RWPE1 (cell line): ENCODE measurements at regions not wholly inside any gene's neighbourhood (a gene's known extent, or its start where the extent isn't known, plus 50 kb on each side); places are given as distances from the start of the nearest gene placed in this dataset.

ENCODE experiments used
- CTCF ChIA-PET: fragments of 350-600 bp; sonication (Branson Sonifier 250); formaldehyde crosslinking; extraction: SDS; loops from one replicate; lab custom pipeline; 2021; lab: Yijun Ruan, JAX
- POLR2A ChIA-PET: fragments of 400-600 bp; formaldehyde crosslinking; extraction: SDS; loops from one replicate; lab custom pipeline; 2020; ENCODE audit warnings: antibody characterized with exemption; ENCODE audit not compliant: low non-redundant PET; lab: Yijun Ruan, JAX
- DNase-seq: peaks from one replicate; pipeline ENCODE4 v3.0.0; 2012; ENCODE audit warnings: low spot score
- H3K27ac ChIP-seq: fragments of 450-650 bp; 2 replicates; pipeline ENCODE4 v1.5.1; 2017
- TF ChIP-seq, protein P1 (sequence below): fragments of 450-650 bp; conservative IDR thresholded peaks from 2 replicates; pipeline ENCODE4 v1.5.1; 2017; ENCODE audit warnings: low read depth, mild to moderate bottlenecking

DNA sequence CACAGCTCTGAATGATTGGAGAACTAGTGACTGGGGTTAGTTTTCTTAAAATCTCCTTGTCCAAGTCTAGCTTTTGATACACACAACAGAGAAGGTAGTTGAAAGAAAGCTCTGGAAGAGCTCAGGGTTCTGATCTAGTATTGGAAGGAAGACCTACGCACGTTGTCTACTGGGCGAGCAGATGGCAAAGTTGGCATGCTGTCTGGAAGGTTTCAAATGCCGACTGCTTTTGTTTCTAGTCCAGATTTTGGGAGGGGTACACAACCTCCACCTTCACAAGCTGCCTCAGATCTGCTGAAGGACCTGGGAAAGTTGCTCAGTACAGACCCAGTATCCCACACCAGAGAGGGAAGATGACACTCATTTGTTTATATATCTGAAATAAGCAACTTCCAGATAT lies 507.3 kb downstream of the RNF144A start:
- TF ChIP-seq, protein P1, sequence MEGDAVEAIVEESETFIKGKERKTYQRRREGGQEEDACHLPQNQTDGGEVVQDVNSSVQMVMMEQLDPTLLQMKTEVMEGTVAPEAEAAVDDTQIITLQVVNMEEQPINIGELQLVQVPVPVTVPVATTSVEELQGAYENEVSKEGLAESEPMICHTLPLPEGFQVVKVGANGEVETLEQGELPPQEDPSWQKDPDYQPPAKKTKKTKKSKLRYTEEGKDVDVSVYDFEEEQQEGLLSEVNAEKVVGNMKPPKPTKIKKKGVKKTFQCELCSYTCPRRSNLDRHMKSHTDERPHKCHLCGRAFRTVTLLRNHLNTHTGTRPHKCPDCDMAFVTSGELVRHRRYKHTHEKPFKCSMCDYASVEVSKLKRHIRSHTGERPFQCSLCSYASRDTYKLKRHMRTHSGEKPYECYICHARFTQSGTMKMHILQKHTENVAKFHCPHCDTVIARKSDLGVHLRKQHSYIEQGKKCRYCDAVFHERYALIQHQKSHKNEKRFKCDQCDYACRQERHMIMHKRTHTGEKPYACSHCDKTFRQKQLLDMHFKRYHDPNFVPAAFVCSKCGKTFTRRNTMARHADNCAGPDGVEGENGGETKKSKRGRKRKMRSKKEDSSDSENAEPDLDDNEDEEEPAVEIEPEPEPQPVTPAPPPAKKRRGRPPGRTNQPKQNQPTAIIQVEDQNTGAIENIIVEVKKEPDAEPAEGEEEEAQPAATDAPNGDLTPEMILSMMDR = no peak
- no peak for DNase-seq
- POLR2A ChIA-PET = no interaction called here
- H3K27ac ChIP-seq = no peak overlapping the region
- CTCF ChIA-PET = no interaction called here

DNA sequence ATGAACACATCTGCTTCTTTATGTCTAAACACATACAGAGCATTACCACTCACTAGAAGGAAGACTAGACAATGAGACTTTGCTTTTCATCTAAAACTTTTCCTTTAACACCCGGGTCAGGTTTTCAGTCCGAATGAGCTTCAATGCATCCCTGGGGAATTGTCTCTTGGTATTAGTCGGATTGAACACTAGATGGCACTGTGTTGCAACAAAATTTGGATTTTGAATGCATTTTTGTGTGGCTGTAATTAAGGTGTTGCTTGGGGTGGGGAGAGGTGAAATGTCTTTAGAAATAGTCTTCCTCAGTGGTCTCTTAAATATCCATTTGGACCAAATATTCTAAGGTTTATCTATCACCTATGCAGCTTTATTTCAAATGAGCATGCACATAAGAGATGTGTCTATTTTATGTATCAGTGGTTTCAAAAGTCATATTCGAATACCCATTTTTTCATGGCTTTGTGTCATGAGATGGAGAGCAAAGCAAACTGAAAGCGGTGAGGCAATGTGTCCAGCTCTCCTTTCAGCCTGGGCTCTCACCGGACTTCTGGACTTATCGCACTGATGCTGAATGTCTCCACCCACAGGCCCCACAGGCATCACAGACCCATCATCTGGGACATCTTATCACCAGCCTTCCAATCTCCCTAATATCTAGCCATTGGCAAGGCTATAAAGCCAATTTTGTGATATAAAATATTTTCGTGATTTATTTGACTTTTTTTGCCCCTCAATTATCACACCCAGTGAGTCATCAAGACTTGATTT lies 510.3 kb downstream of the RNF144A start:
- peak; percentile 49 for DNase-seq
- TF ChIP-seq, protein P1 = peak; percentile 71
- no peak overlapping the region for H3K27ac ChIP-seq
- CTCF ChIA-PET = interaction anchor here (0.5 to 1.4 kb wide), 15 partner anchors 9 to 1265 kb away, joined by 3 to 5 read pairs (median 3); no protein-coding TSS in a partner anchor
- POLR2A ChIA-PET = no interaction called here

DNA sequence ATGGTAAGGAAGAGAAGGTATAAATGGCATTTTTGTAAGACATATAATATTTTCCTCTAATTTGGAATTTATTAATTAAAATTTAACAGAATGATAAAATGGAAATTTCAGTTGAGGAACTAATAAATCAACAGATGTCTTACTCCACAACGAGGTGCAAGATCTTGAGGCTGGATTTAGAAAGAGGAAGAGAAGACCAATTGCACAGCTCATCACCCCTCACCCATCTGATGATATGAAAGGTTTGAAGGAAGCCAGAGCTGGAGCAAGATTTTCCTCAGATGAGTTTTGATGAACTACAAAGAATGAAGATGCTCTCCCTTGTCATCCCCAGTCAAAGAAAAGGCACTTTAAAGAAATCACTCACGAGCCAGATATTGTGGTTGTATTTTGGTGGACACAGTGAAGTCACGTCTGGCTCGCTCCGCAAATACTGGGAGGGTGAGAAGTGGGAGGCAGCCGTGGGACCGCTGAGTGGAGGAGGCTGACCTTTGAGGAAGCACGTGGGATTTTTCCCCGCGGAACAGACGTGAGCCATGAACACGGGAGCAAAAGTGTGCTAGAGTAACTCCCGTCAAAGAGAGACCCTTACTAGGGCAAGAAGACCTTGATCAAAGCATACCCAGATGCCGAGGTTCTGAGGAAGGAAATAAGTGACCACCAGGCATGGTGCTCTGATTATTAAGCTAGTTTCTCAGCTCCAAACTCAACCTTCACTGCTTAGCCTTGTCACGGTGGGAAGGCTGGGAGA lies 511.4 kb downstream of the RNF144A start:
- H3K27ac ChIP-seq = no peak overlapping the region
- ChIA-PET CTCF (no interaction called here), POLR2A (no interaction called here)
- no peak for DNase-seq
- TF ChIP-seq, protein P1 = no peak

DNA sequence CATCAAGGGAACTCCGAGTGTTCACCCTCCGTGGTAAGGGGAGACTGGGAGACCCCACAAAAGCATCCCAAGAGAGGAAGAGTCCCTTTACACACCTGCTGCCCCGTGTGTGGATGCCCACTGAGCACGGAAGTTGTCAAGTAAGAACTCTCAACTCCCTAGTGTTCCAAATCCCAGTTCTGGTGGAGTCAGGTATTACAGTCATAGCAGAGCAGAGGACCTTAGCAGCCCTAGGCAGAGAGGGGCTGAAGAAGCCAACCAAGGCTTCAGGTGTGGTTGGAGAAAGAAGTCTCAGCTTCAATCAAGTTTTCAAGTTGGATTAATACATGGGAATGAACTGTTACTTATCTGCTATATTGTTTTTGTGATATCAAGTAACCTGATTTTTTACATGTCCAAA lies 512.5 kb downstream of the RNF144A start:
- POLR2A ChIA-PET = no interaction called here
- DNase-seq = no peak
- TF ChIP-seq, protein P1 = no peak
- no peak overlapping the region for H3K27ac ChIP-seq
- CTCF ChIA-PET = no interaction called here

DNA sequence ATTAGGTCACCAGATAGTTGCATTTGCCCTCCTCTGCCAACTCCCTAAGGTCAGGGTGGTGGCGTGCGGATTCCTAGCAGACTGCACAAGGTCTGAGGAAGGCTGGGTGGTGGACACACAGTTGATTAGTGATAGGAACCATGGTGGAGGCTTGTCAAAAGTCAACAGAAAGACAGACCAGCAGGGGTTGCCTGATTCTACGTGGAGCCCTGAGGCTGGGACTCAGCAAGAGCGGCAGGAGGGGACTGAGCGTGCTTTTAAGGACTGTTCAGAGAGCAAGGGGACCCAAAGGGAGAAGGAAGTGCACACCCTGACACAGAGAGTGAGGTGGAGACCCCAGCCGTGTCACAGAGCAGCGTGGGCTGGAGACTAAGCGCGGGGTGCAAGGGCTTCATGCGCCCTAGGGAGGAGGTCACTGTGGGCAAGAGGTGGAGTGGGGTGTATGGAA lies 513.2 kb downstream of the RNF144A start:
- H3K27ac ChIP-seq = no peak overlapping the region
- ChIA-PET CTCF (no interaction called here), POLR2A (no interaction called here)
- no peak for DNase-seq
- TF ChIP-seq, protein P1 = no peak

DNA sequence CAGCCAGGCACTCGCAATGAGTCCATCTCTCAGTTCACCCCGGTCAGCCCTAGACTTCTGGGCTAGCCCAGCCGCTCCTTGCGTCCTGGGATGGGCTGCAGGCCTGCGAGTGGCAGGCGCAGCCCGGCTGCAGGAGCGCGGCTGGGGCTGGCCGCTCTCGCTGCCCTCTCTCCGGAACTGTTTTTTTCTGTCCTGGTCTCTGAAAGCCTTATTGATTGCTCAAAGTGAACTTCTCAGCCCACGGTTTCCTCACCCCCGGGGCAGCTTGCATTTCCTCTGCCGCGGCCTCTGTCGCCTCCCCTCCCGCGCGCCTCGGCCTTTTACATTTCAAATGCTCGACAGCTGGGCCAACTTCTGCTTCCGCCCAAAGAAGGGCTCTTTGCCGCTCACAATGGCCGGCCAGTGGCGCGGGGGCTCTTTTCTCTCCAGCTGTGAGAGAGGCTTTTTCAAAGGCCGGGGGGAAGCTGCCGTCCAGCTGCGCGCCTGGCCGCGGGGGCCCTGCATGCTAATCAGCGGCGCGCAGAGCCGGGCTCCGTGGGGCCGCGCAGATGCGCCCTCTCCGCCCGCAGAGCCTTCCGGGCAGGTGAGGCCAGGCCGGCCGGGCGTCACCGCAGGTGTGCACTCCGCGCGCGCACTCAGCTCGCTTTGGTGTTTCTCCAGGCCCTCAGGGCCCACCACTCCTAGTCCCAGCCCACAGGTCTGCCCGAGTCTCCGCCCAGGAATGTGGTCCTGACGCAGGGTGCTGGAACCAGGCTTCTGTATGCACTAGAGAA lies 513.8 kb downstream of the RNF144A start:
- ChIA-PET POLR2A (no interaction called here), CTCF (interaction anchor here (1.1 kb wide), 1 partner anchor 12 kb away, joined by 3 read pairs; no protein-coding TSS in a partner anchor)
- TF ChIP-seq, protein P1 = no peak
- DNase-seq = no peak
- no peak overlapping the region for H3K27ac ChIP-seq
